Naive B cell (primary cell): ENCODE measurements at regions not wholly inside any gene's neighbourhood (a gene's known extent, or its start where the extent isn't known, plus 50 kb on each side); places are given as distances from the start of the nearest gene placed in this dataset.

Experiments
- ATAC-seq, 2 donors: fragments of 150-1000 bp; cut with Tn5 transposase; 2 replicates each; pipeline ENCODE4 v1.10.0; 2021; ENCODE audit warnings: low read depth in 2 of 2, mild to moderate bottlenecking in 2 of 2, moderate library complexity in 2 of 2
- DNase-seq: peaks from one replicate; pipeline ENCODE4 v3.0.0; 2022
- H3K27ac Mint-ChIP-seq, 6 donors: one replicate each; pipeline ENCODE4 v1.8.0; 2020 to 2022; ENCODE audit warnings: mild to moderate bottlenecking in 6 of 6, mixed read lengths in 6 of 6, moderate library complexity in 5 of 6, inconsistent platforms in 2 of 6
- H3K27me3 Mint-ChIP-seq, 3 donors: one replicate each; pipeline ENCODE4 v1.8.0; 2021 to 2022; ENCODE audit warnings: mixed read lengths in 3 of 3, mild to moderate bottlenecking in 1 of 3
- H3K36me3 Mint-ChIP-seq, 2 donors: one replicate each; pipeline ENCODE4 v1.8.0; 2020 to 2022; ENCODE audit warnings: mixed read lengths in 2 of 2, inconsistent platforms in 1 of 2, mild to moderate bottlenecking in 1 of 2
- H3K4me1 Mint-ChIP-seq, 3 donors: one replicate each; pipeline ENCODE4 v1.8.0; 2020 to 2022; ENCODE audit warnings: mixed read lengths in 3 of 3, inconsistent platforms in 1 of 3, mild to moderate bottlenecking in 1 of 3, moderate library complexity in 1 of 3
- H3K4me3 Mint-ChIP-seq, 8 donors: one replicate each; pipeline ENCODE4 v1.8.0; 2020 to 2022; ENCODE audit warnings: mild to moderate bottlenecking in 8 of 8, mixed read lengths in 8 of 8, moderate library complexity in 8 of 8, inconsistent platforms in 2 of 8
- H3K9me3 Mint-ChIP-seq, 7 donors: one replicate each; pipeline ENCODE4 v1.8.0; 2020 to 2022; ENCODE audit warnings: mixed read lengths in 7 of 7, mild to moderate bottlenecking in 5 of 7, inconsistent platforms in 2 of 7, moderate library complexity in 1 of 7

- ATAC-seq: no peak
- Mint-ChIP-seq H3K4me3 (no peak overlapping the region), H3K27ac (peak overlapping the region in 1 of 6 donors; percentile 49), H3K9me3 (no peaks in the 10 kb centered on the region), H3K27me3 (peaks cover 8 to 15% (median 9%) of the 10 kb centered on the region in 3 donors), H3K4me1 (peaks cover 4 to 15% (median 6%) of the 10 kb centered on the region in 3 donors), H3K36me3 (no peaks in the 10 kb centered on the region)
- DNase-seq: no peak
Measured at GRCh38 chr2:111701798-111702118, 182.2 kb downstream of the ANAPC1 start.

GRCh38 chr2:111702119-111702803 lies 181.7 kb downstream of the ANAPC1 start:
- ATAC-seq: no peak
- Mint-ChIP-seq H3K27ac (peak overlapping the region in 1 of 6 donors; percentile 49), H3K27me3 (peaks cover 8 to 15% (median 9%) of the 10 kb centered on the region in 3 donors)

GRCh38 chr2:111702804-111703196 lies 181.2 kb downstream of the ANAPC1 start:
- Mint-ChIP-seq H3K4me1 (peaks cover 4 to 15% (median 6%) of the 10 kb centered on the region in 3 donors), H3K27ac (no peak overlapping the region), H3K9me3 (no peaks in the 10 kb centered on the region), H3K27me3 (peaks cover 8 to 15% (median 9%) of the 10 kb centered on the region in 3 donors), H3K4me3 (no peak overlapping the region), H3K36me3 (no peaks in the 10 kb centered on the region)
- DNase-seq: no peak
- ATAC-seq: no peak

More at GRCh38 chr2:111702119-111702803, 181.7 kb downstream of the ANAPC1 start:
- no peaks in the 10 kb centered on the region for H3K9me3 Mint-ChIP-seq
- peaks cover 4 to 15% (median 6%) of the 10 kb centered on the region in 3 donors for H3K4me1 Mint-ChIP-seq
- no peaks in the 10 kb centered on the region for H3K36me3 Mint-ChIP-seq
- no peak overlapping the region for H3K4me3 Mint-ChIP-seq
- DNase-seq: peak; percentile 17

GRCh38 chr2:111703759-111704158 lies 180.2 kb downstream of the ANAPC1 start:
- H3K4me1 Mint-ChIP-seq: peaks cover 4 to 15% (median 6%) of the 10 kb centered on the region in 3 donors
- ATAC-seq (no peak), DNase-seq (no peak)
- no peak overlapping the region for H3K4me3 Mint-ChIP-seq
- no peaks in the 10 kb centered on the region for H3K36me3 Mint-ChIP-seq
- no peaks in the 10 kb centered on the region for H3K9me3 Mint-ChIP-seq
- H3K27me3 Mint-ChIP-seq: peaks cover 8 to 14% (median 9%) of the 10 kb centered on the region in 3 donors
- H3K27ac Mint-ChIP-seq: peak overlapping the region in 1 of 6 donors; percentile 51

- Mint-ChIP-seq H3K27me3 (peaks cover 4 to 9% (median 8%) of the 10 kb centered on the region in 3 donors), H3K9me3 (no peaks in the 10 kb centered on the region), H3K4me1 (peaks cover 2 to 15% (median 4%) of the 10 kb centered on the region in 3 donors), H3K27ac (peak overlapping the region in 2 of 6 donors; percentile 51 to 60), H3K4me3 (no peak overlapping the region), H3K36me3 (no peaks in the 10 kb centered on the region)
- DNase-seq (no peak), ATAC-seq (no peak)
Measured at GRCh38 chr2:111704246-111704645, 179.7 kb downstream of the ANAPC1 start.

- H3K36me3 Mint-ChIP-seq: no peaks in the 10 kb centered on the region
- no peaks in the 10 kb centered on the region for H3K9me3 Mint-ChIP-seq
- H3K4me3 Mint-ChIP-seq: no peak overlapping the region
- H3K4me1 Mint-ChIP-seq: peaks cover 2 to 15% (median 4%) of the 10 kb centered on the region in 3 donors
- DNase-seq: no peak
- ATAC-seq: peak in 1 of 2 donors; percentile 32
- H3K27me3 Mint-ChIP-seq: peaks cover 4 to 8% (median 8%) of the 10 kb centered on the region in 3 donors
- H3K27ac Mint-ChIP-seq: peak overlapping the region in 2 of 6 donors; percentile 5 to 32
Measured at GRCh38 chr2:111705239-111705638, 178.8 kb downstream of the ANAPC1 start.

GRCh38 chr2:111705711-111706336 lies 178.2 kb downstream of the ANAPC1 start:
- H3K4me1 Mint-ChIP-seq: peaks cover 2 to 15% (median 4%) of the 10 kb centered on the region in 3 donors
- peak; percentile 9 to 37 for ATAC-seq
- H3K9me3 Mint-ChIP-seq: no peaks in the 10 kb centered on the region
- DNase-seq: no peak
- peak overlapping the region in 2 of 6 donors; percentile 32 to 49 for H3K27ac Mint-ChIP-seq
- H3K4me3 Mint-ChIP-seq: no peak overlapping the region
- H3K27me3 Mint-ChIP-seq: peaks cover 4 to 8% (median 8%) of the 10 kb centered on the region in 3 donors
- H3K36me3 Mint-ChIP-seq: no peaks in the 10 kb centered on the region

GRCh38 chr2:111706481-111707001 lies 177.5 kb downstream of the ANAPC1 start:
- Mint-ChIP-seq H3K4me3 (no peak overlapping the region), H3K27ac (no peak overlapping the region), H3K9me3 (no peaks in the 10 kb centered on the region), H3K36me3 (no peaks in the 10 kb centered on the region), H3K4me1 (peaks cover 2 to 15% (median 4%) of the 10 kb centered on the region in 3 donors), H3K27me3 (peaks cover 4 to 6% (median 4%) of the 10 kb centered on the region in 3 donors)
- ATAC-seq (no peak), DNase-seq (no peak)

GRCh38 chr2:111707700-111708099 lies 176.3 kb downstream of the ANAPC1 start:
- H3K27ac Mint-ChIP-seq: no peak overlapping the region
- no peaks in the 10 kb centered on the region for H3K36me3 Mint-ChIP-seq
- H3K27me3 Mint-ChIP-seq: peaks cover 0 to 5% (median 0%) of the 10 kb centered on the region in 3 donors
- DNase-seq (no peak), ATAC-seq (no peak)
- peaks cover 0 to 11% (median 2%) of the 10 kb centered on the region in 3 donors for H3K4me1 Mint-ChIP-seq
- no peak overlapping the region for H3K4me3 Mint-ChIP-seq
- H3K9me3 Mint-ChIP-seq: no peaks in the 10 kb centered on the region

- DNase-seq (no peak), ATAC-seq (no peak)
- Mint-ChIP-seq H3K9me3 (no peaks in the 10 kb centered on the region), H3K27me3 (peaks cover 0 to 5% (median 0%) of the 10 kb centered on the region in 3 donors), H3K4me3 (no peak overlapping the region), H3K36me3 (no peaks in the 10 kb centered on the region), H3K27ac (peak overlapping the region in 1 of 6 donors; percentile 3), H3K4me1 (peaks cover 0 to 11% (median 2%) of the 10 kb centered on the region in 3 donors)
Measured at GRCh38 chr2:111708476-111709180, 175.4 kb downstream of the ANAPC1 start.

GRCh38 chr2:111709321-111709720 lies 174.7 kb downstream of the ANAPC1 start:
- Mint-ChIP-seq H3K27me3 (peaks cover 0 to 5% (median 0%) of the 10 kb centered on the region in 3 donors), H3K27ac (no peak overlapping the region)

GRCh38 chr2:111710085-111710484 lies 173.9 kb downstream of the ANAPC1 start:
- Mint-ChIP-seq H3K4me3 (no peak overlapping the region), H3K27ac (no peak overlapping the region), H3K4me1 (peaks cover 0 to 11% (median 2%) of the 10 kb centered on the region in 3 donors), H3K36me3 (no peaks in the 10 kb centered on the region), H3K27me3 (peaks cover 0 to 5% (median 0%) of the 10 kb centered on the region in 3 donors), H3K9me3 (no peaks in the 10 kb centered on the region)
- ATAC-seq (no peak), DNase-seq (no peak)

More at GRCh38 chr2:111709321-111709720, 174.7 kb downstream of the ANAPC1 start:
- Mint-ChIP-seq H3K36me3 (no peaks in the 10 kb centered on the region), H3K9me3 (no peaks in the 10 kb centered on the region), H3K4me1 (peaks cover 0 to 11% (median 2%) of the 10 kb centered on the region in 3 donors), H3K4me3 (no peak overlapping the region)
- DNase-seq: no peak
- no peak for ATAC-seq

- ATAC-seq: no peak
- DNase-seq: no peak
- H3K27ac Mint-ChIP-seq: no peak overlapping the region
- H3K9me3 Mint-ChIP-seq: no peaks in the 10 kb centered on the region
- H3K27me3 Mint-ChIP-seq: peaks cover 0 to 5% (median 0%) of the 10 kb centered on the region in 3 donors
- no peaks in the 10 kb centered on the region for H3K36me3 Mint-ChIP-seq
- peaks cover 0 to 10% (median 2%) of the 10 kb centered on the region in 3 donors for H3K4me1 Mint-ChIP-seq
- peak overlapping the region in 1 of 8 donors; percentile 0 for H3K4me3 Mint-ChIP-seq
Measured at GRCh38 chr2:111710613-111711012, 173.4 kb downstream of the ANAPC1 start.
